Smooth muscle cell (in vitro differentiated cells): ENCODE measurements at regions not wholly inside any gene's neighbourhood (a gene's known extent, or its start where the extent isn't known, plus 50 kb on each side); places are given as distances from the start of the nearest gene placed in this dataset.

Experiments
- DNase-seq: peaks from one replicate; lab custom pipeline; 2025; ENCODE audit not compliant: unreplicated experiment; lab: John Stamatoyannopoulos, UW
- H2AFZ ChIP-seq: fragments of 200-600 bp; sonication (generic); 2 replicates; pipeline ENCODE4 v1.6.0; 2016; ENCODE audit warnings: antibody characterized with exemption, low read depth, mild to moderate bottlenecking
- H3F3A ChIP-seq: fragments of 200-600 bp; sonication (generic); 2 replicates; pipeline ENCODE4 v1.6.0; 2017; ENCODE audit warnings: antibody characterized with exemption, low read depth
- H3K27ac ChIP-seq: fragments of 200-600 bp; sonication (generic); 2 replicates; pipeline ENCODE4 v1.5.1; 2016; ENCODE audit warnings: low read depth, mild to moderate bottlenecking
- H3K27me3 ChIP-seq: fragments of 200-600 bp; sonication (generic); 2 replicates; pipeline ENCODE4 v1.6.1; 2016; ENCODE audit warnings: low read depth, mild to moderate bottlenecking
- H3K36me3 ChIP-seq: fragments of 200-600 bp; sonication (generic); 2 replicates; pipeline ENCODE4 v1.5.1; 2016; ENCODE audit warnings: low read depth
- H3K4me1 ChIP-seq: fragments of 200-600 bp; sonication (generic); 2 replicates; pipeline ENCODE4 v1.5.1; 2016; ENCODE audit warnings: low read depth
- H3K4me2 ChIP-seq: fragments of 200-600 bp; sonication (generic); 2 replicates; pipeline ENCODE4 v1.6.0; 2016; ENCODE audit warnings: mild to moderate bottlenecking
- H3K4me3 ChIP-seq: fragments of 200-600 bp; sonication (generic); 2 replicates; pipeline ENCODE4 v1.5.1; 2016; ENCODE audit warnings: mild to moderate bottlenecking
- H3K79me2 ChIP-seq: fragments of 200-600 bp; sonication (generic); 2 replicates; pipeline ENCODE4 v1.6.0; 2016; ENCODE audit warnings: low read depth, mild to moderate bottlenecking
- H3K9ac ChIP-seq: fragments of 200-600 bp; sonication (generic); 2 replicates; pipeline ENCODE4 v1.6.0; 2016; ENCODE audit warnings: low read depth
- H3K9me3 ChIP-seq: fragments of 200-600 bp; sonication (generic); replicated peaks from 2 replicates; pipeline ENCODE4 v1.5.1; 2016; ENCODE audit warnings: low read depth
- H4K20me1 ChIP-seq: fragments of 200-600 bp; sonication (generic); 2 replicates; pipeline ENCODE4 v1.6.0; 2016; ENCODE audit warnings: low read depth
- CTCF ChIP-seq: fragments of 200-600 bp; sonication (generic); IDR thresholded peaks from 2 replicates; pipeline ENCODE4 v1.5.1; 2017; ENCODE audit warnings: borderline replicate concordance, mild to moderate bottlenecking, antibody characterized with exemption; ENCODE audit not compliant: insufficient read depth, poor library complexity, severe bottlenecking
- WGBS: methylation state at CpG from one replicate; pipeline ENCODE4 v1.1.7; 2016; ENCODE audit warnings: low lambda C conversion rate; 5-methylcytosine and 5-hydroxymethylcytosine counted together

- no peak for TF ChIP-seq CTCF
- 77% methylated on average over 2 of the region's 2 CpGs for WGBS
- Histone ChIP-seq H3K4me2 (no peak overlapping the region), H3K9me3 (no peaks in the 10 kb centered on the region), H3K4me1 (no peaks in the 10 kb centered on the region), H3K79me2 (no peaks in the 10 kb centered on the region), H4K20me1 (no peaks in the 10 kb centered on the region), H3F3A (no peaks in the 10 kb centered on the region), H3K36me3 (no peaks in the 10 kb centered on the region), H2AFZ (no peak overlapping the region), H3K4me3 (no peak overlapping the region), H3K27ac (no peak overlapping the region), H3K27me3 (no peaks in the 10 kb centered on the region), H3K9ac (no peak overlapping the region)
- DNase-seq: no peak
Observed at GRCh38 chr3:176931991-176932390, 265.3 kb downstream of the TBL1XR1 start.

DNA sequence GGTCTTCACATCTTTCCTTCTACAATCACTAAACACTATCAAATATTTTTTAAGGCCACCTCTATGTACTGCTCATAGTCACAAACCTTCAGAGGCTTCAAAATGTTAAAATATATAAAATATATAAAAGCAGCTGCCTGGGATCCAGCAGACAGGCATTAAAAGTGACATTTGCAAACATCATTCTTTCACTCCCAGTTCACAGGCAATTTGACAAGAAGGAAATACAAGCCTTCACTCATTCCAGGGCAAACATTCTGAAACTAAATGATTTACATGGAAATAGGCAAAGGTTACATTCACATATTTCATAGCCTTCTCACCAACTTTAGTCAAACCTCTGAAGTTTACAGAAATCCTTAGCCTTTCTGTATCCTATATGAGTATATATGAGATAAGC, 266.3 kb downstream of the TBL1XR1 start:
- H3F3A ChIP-seq: no peaks in the 10 kb centered on the region
- H3K79me2 ChIP-seq: no peaks in the 10 kb centered on the region
- no peak overlapping the region for H3K4me3 ChIP-seq
- H3K4me2 ChIP-seq: no peak overlapping the region
- no peak for DNase-seq
- H2AFZ ChIP-seq: no peak overlapping the region
- H3K4me1 ChIP-seq: no peaks in the 10 kb centered on the region
- H3K27ac ChIP-seq: no peak overlapping the region
- no peaks in the 10 kb centered on the region for H3K27me3 ChIP-seq
- no peak overlapping the region for H3K9ac ChIP-seq
- H4K20me1 ChIP-seq: no peaks in the 10 kb centered on the region
- H3K36me3 ChIP-seq: no peaks in the 10 kb centered on the region
- no peaks in the 10 kb centered on the region for H3K9me3 ChIP-seq
- no peak for TF ChIP-seq CTCF

GRCh38 chr3:176928582-176928931, 268.7 kb downstream of the TBL1XR1 start:
- Histone ChIP-seq H3K79me2 (no peaks in the 10 kb centered on the region), H3K36me3 (no peaks in the 10 kb centered on the region), H3K9me3 (no peaks in the 10 kb centered on the region), H3K4me1 (no peaks in the 10 kb centered on the region), H3K4me3 (no peak overlapping the region), H2AFZ (no peak overlapping the region), H3K9ac (no peak overlapping the region), H3F3A (no peaks in the 10 kb centered on the region), H3K27ac (no peak overlapping the region), H3K27me3 (no peaks in the 10 kb centered on the region), H3K4me2 (no peak overlapping the region), H4K20me1 (no peaks in the 10 kb centered on the region)
- 82% methylated on average over 1 of the region's 1 CpG for WGBS
- TF ChIP-seq CTCF: no peak
- no peak for DNase-seq

DNA sequence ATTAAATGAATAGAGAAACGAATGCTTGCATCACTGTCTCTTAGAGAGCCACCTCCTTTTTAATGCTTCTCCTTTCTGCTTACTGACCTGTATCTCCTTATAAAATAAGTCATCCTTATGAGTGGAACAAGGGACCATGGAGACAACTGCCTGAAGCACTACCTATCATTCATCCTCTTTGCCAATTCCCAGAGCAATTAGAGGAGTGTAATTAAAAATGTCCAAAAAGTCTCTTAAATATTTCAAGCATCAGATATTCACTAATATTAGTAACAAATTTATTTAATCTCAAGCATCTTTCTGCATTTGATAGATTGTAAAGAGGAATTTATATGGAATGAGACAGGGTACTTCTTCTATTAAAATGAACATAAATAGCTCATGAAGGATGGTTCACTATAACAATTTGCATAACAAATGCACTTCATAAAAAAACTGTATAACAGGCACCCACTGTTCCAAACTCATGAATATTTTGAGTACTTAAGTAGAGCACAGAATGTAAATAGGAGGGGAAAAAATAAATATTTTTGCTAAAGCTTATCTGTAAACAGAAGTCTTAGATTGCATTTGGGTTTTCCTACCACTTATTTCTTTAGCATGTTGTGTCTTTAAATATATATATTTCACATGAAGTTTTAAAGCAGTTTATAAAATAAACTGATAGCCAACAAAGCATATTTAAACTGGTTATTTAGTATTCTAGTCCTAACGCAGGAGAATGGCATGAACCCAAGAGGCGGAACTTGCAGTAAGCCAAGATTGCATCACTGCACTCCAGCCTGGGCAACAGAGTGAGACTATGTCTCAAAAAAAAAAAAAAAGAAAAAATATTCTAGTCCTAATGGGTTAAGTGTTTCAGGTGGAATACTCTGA, 269.3 kb downstream of the TBL1XR1 start:
- H3K27me3 ChIP-seq: no peaks in the 10 kb centered on the region
- H3F3A ChIP-seq: no peaks in the 10 kb centered on the region
- WGBS: 76% methylated on average over 3 of the region's 3 CpGs
- H3K36me3 ChIP-seq: no peaks in the 10 kb centered on the region
- H3K9me3 ChIP-seq: no peaks in the 10 kb centered on the region
- H3K79me2 ChIP-seq: no peaks in the 10 kb centered on the region
- no peak for TF ChIP-seq CTCF
- no peak overlapping the region for H3K4me2 ChIP-seq
- no peak overlapping the region for H3K4me3 ChIP-seq
- H3K9ac ChIP-seq: no peak overlapping the region
- H4K20me1 ChIP-seq: no peaks in the 10 kb centered on the region
- DNase-seq: no peak
- no peak overlapping the region for H3K27ac ChIP-seq
- no peak overlapping the region for H2AFZ ChIP-seq
- H3K4me1 ChIP-seq: no peaks in the 10 kb centered on the region
